Liver (tissue), 3 donors: ENCODE measurements at regions not wholly inside any gene's neighbourhood (a gene's known extent, or its start where the extent isn't known, plus 50 kb on each side); places are given as distances from the start of the nearest gene placed in this dataset.
A peak's percentile ranks its signal among the peaks of the same experiment; 100 is the strongest.

ENCODE experiments used
- CTCF ChIP-seq: fragments of 150-350 bp; IDR thresholded peaks from 2 replicates; pipeline ENCODE4 v1.5.1; 2017; ENCODE audit warnings: improper control_type of control experiment, low read depth, low read length; ENCODE audit not compliant: missing input control
- EGR1 ChIP-seq, 2 donors: IDR thresholded peaks; 2 replicates each; pipeline ENCODE4 v1.6.1; 2016 to 2018; ENCODE audit warnings: antibody characterized with exemption in 2 of 2, low read depth in 2 of 2
- FOXA2 ChIP-seq: IDR thresholded peaks from 2 replicates; pipeline ENCODE4 v1.6.1; 2016; ENCODE audit warnings: antibody characterized with exemption
- JUND ChIP-seq, 2 donors: IDR thresholded peaks; 2 replicates each; pipeline ENCODE4 v1.6.1; 2016; ENCODE audit warnings: antibody characterized with exemption in 2 of 2
- MAX ChIP-seq: IDR thresholded peaks from 2 replicates; pipeline ENCODE4 v1.6.1; 2016; ENCODE audit warnings: antibody characterized with exemption
- RAD21 ChIP-seq, 2 donors: IDR thresholded peaks; 2 replicates each; pipeline ENCODE4 v1.6.1; 2016; ENCODE audit warnings: antibody characterized with exemption in 2 of 2, mild to moderate bottlenecking in 2 of 2
- REST ChIP-seq: IDR thresholded peaks from 2 replicates; pipeline ENCODE4 v1.6.1; 2016; ENCODE audit warnings: antibody characterized with exemption, mild to moderate bottlenecking
- SP1 ChIP-seq: IDR thresholded peaks from 2 replicates; pipeline ENCODE4 v1.6.1; 2018; ENCODE audit warnings: antibody characterized with exemption, mild to moderate bottlenecking
- donor health status: healthy.
- donor health status: healthy.

DNA sequence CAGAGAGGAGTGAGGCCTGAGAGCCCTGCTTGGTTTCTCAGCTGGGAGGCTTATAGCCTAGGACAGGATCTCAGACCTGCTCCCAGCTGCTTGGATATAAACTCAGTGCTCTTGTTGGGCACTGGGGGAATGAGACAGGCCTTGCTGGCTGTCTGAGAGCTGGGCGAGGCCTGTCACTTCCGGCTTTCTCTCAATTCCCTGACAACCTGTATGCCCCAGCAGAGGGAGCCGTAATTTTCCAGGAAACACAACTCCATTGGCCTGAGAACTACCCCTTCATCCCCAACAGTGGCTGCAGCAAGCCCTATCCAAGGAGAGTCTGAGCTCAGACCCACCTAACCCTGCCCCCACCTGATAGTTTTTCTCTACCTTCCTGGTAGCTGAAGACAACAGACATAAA is 258.3 kb upstream of the STXBP6 start:
- no peak for TF ChIP-seq REST
- TF ChIP-seq EGR1 (IDR thresholded peaks at IDR 0.05; ENCODE audit: low read depth in 2 of 2) = no peak
- no peak for TF ChIP-seq FOXA2
- no peak for TF ChIP-seq MAX
- no peak for TF ChIP-seq CTCF
- no peak for TF ChIP-seq SP1
- TF ChIP-seq RAD21 (IDR thresholded peaks at IDR 0.05) = peak in 1 of 2 donors; percentile 36
- no peak for TF ChIP-seq JUND (IDR thresholded peaks at IDR 0.05)
